GM18861 (cell line): ENCODE measurements at regions not wholly inside any gene's neighbourhood (a gene's known extent, or its start where the extent isn't known, plus 50 kb on each side); places are given as distances from the start of the nearest gene placed in this dataset.
A peak's percentile ranks its signal among the peaks of the same experiment; 100 is the strongest.

Source experiments
- ATAC-seq: cut with Tn5 transposase; IDR thresholded peaks from one replicate; pipeline ENCODE4 v1.9.1; 2021; ENCODE audit not compliant: unreplicated experiment

DNA sequence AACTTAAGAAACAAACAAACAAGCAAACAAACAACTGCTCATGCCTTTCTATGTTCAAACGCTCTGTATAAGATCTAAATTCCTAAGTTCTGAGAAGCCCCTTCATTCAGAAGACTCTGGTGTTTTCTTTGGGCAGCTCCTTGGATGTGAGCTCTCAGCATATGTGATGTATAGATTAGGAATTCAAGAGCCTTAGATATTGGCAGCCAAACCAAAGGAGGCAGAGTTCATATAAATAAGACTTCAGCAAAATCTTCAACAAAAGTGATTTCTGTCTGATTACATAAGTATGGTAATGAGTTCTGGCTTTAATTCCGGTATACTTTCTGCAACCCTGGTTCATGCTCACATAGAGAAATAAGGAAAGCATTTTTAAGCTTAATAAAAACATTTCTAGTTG lies 145.6 kb downstream of the DYRK2 start:
- no peak for ATAC-seq

- no peak for ATAC-seq
Observed at GRCh38 chr12:67795236-67795635, 146.7 kb downstream of the DYRK2 start.

- no peak for ATAC-seq
Observed at GRCh38 chr12:67797185-67797741, 148.7 kb downstream of the DYRK2 start.

- ATAC-seq: no peak
Observed at GRCh38 chr12:67797753-67798152, 149.2 kb downstream of the DYRK2 start.

DNA sequence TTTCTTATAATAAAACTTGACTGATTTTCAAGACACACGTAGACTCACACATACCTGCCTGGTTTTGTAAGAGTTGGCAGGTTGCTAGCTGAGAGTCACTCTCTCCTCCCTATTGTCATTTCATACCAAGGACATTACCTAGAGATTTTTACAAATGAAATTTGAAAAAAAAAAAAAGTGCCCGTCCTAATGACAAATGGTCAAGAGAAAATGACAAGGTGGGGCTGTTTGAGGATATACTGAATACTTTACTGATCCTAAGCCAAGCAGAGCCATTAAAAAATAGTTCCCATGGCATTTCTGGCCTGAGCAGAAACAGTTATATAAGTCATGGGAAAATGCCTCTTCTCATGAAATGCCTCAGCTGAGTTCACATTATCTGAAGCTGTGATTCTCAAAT lies 150.2 kb downstream of the DYRK2 start:
- no peak for ATAC-seq

- ATAC-seq: no peak
Observed at GRCh38 chr12:67802731-67803130, 154.2 kb downstream of the DYRK2 start.

- no peak for ATAC-seq
Observed at GRCh38 chr12:67803278-67803993, 154.9 kb downstream of the DYRK2 start.

DNA sequence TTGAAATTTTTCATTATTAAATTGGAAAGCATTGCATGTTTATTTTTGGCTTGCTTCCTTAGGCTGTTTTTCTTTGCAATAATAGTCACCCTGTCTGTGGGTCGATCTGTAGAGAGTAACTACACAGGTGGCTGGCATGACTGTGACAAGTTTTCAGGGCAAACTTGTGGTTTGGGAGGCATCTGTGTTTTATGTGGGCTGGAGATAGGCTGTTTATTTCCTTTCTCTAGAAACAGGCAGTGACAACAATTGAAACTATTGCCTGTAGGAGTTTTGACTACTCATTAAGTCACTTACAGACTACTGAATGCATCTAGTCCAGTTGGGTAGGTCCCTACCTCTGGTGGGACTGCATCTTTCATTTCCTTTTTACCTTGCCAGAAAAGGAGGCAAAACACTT lies 155.6 kb downstream of the DYRK2 start:
- peak; percentile 65 for ATAC-seq

- no peak for ATAC-seq
Observed at GRCh38 chr12:67807814-67808213, 159.3 kb downstream of the DYRK2 start.

- ATAC-seq: no peak
Observed at GRCh38 chr12:67810166-67810565, 161.6 kb downstream of the DYRK2 start.

DNA sequence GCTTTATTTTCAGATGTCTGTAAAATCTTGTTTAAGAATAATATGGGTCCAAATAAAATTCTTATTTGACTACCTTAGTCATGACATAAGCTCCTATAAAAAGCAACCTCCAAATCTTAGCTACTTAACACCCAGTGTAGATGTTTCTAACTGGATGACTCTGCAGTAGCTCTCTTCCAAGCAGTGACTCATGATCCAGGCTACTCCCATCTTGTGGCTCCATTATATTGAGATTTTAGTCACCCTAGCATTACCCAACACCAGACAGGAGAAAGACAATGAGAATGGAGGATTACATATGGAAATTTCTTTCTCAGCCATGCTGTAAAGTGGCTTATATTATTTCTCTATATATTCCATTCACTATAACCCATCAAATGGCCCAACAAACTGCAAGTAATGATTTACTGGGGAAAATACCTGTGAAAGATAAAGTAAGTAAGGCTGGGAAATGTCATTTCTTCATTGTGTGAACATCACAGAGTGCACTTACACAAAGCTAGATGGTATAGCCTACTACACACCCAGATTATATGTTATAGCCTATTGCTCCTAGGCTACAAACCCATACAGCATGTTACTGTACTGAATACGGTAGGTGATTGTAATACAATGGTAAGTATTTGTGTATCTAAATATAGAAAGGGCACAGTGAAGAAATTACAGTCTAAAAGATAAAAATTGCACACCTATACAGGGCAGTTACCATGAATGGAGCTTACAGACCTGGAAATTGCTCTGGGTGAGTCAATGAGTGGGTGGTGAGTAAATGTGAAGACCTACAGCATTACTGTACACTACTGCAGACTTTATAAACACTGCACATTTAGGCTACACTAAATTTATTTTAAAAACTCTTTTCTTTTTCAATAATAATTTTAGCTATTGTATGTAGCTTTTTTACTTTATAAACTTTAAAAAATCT lies 163.2 kb downstream of the DYRK2 start:
- ATAC-seq: no peak

DNA sequence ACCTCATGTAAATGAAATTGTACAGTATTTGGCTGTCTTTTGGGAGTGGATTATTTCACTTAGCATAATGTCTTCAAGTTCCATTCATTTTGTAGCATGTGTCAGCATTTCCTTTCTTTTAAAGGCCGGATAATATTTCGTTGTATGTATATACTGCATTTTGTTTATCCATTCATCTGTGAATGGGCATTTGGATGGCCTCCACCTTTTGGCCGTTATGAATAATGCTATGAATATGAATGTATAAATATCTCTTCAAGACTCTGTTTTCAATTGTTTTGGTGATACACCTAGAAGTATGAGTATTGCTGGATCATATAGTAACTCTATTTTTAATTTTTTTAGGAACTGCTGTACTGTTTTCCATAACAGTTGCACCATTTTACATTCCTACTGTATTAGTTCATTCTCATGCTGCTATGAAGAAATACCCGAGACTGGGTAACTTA lies 164.9 kb downstream of the DYRK2 start:
- ATAC-seq: no peak

GRCh38 chr12:67816269-67816668 lies 167.7 kb downstream of the DYRK2 start:
- no peak for ATAC-seq

- ATAC-seq: no peak
Observed at GRCh38 chr12:67818459-67818903, 169.9 kb downstream of the DYRK2 start.

DNA sequence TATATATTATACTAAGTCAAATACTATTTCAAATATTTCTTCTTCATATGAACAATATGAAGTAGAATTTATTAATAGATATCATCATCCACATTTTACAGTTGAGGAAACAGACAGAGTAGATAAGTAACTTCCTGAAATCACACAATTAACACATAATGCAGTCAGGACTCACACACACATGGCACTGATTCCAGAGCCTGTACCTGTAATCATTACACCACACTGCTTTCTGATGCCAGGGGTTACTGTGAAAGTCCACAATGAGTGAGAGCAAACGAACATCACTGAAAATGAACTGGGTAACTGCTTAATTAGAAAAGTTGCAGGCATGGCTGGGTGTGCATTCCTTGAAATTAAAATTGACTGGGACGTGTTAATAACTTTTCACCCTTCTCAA lies 169.3 kb upstream of the IFNG-AS1 start:
- no peak for ATAC-seq

DNA sequence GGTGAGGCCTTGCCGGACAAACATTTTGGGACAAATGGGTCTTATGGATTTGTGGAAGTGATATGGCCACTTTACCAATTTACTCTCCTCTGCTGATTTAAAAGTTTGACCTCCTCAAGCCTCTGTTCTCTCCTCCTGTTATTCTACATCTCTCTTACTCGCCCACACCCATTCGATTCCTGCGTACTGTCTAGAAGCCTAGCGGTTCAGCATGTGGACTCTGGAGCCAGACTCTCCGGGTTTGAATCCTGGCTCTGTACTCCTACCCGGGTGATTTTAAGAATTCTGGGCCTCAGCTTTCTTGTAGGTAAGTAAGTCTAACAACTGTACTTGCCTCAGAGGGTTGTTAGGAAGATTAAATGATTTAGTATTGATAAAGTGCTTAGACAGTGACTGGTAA lies 168.6 kb upstream of the IFNG-AS1 start:
- ATAC-seq: no peak

GRCh38 chr12:67822826-67823225 lies 166.4 kb upstream of the IFNG-AS1 start:
- no peak for ATAC-seq

GRCh38 chr12:67826148-67826547 lies 163.1 kb upstream of the IFNG-AS1 start:
- no peak for ATAC-seq

DNA sequence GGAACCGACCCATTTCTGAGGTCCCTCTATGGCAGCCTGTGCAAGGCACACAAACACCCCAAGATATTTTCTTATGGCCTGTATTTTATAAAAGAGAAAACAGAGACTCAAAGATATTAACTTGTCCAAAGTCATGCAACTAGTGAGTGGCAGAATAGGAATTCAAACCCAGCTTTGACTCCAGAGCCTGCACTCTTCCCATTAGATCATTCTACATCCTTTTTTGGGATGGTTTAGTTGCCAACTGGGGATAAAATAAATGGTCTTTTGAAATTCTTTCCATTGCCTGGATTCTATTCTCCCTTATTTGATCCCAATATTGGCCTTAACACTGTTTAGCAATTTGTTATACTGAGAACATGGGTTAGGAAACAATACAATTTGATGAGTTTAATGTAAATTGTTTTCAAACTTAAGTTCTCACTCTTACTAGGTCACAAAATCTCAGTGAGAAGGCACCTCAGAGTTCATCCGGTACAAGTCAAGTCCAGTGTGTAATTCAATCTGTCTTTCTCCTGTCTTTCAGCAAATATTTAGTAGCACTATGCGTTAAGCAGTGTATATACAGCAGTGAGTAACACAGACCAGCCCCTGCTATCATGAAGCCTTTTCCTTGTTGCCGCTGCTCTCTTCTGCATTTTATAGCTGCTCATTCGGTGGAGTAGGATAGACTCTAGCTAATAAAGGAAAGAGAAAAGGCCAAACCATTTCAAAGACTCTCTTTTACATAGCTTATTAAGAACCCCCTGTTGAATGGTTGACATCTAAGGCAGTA lies 162.1 kb upstream of the IFNG-AS1 start:
- no peak for ATAC-seq

DNA sequence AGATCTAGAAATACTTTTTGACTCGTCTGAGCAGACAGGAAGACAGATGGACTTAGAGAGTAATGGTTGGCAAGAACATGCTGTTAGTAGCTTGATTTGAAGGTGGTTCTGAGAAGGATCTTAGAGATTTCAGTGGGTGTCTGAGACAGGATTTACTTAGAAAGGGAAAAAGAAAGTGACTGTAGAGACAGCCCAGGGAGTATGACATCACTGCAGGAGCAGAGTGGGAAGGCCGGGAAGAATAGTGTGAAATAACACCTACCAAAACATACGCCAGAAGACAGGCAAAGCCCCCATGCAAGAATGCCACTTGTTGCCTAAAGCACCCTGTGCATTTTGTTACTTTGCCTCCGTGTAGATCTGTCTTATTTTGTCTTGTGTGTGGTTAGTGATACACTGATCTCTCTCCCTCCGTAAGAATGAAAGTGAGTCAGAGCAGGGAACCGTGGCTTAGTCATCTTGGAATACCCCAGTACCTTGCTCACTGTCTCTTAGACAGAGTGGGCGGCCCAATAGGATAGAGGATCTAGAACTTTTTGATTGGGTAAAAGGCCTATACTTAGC lies 161.3 kb upstream of the IFNG-AS1 start:
- no peak for ATAC-seq

GRCh38 chr12:67829896-67830295 lies 159.4 kb upstream of the IFNG-AS1 start:
- no peak for ATAC-seq
